GM23248 (cell line): ENCODE measurements at regions not wholly inside any gene's neighbourhood (a gene's known extent, or its start where the extent isn't known, plus 50 kb on each side); places are given as distances from the start of the nearest gene placed in this dataset. TPM values are rescaled to one million over a fixed set of nuclear protein-coding genes. Genes with fewer than 3 reads are reported as not detected.

Experiments used
- DNase-seq: peaks from one replicate; pipeline ENCODE4 v3.0.0-alpha.2; 2015
- H2AFZ ChIP-seq: fragments of 200-600 bp; sonication (generic); 2 replicates; pipeline ENCODE4 v1.6.1; 2016; ENCODE audit warnings: antibody characterized with exemption
- H3F3A ChIP-seq: fragments of 200-600 bp; sonication (generic); 2 replicates; pipeline ENCODE4 v1.6.1; 2016; ENCODE audit warnings: mild to moderate bottlenecking, antibody characterized with exemption, mixed run types; ENCODE audit not compliant: insufficient read depth
- H3K27ac ChIP-seq: fragments of 200-600 bp; sonication (generic); 2 replicates; pipeline ENCODE4 v1.5.1; 2016; ENCODE audit warnings: mild to moderate bottlenecking
- H3K27me3 ChIP-seq: fragments of 200-600 bp; sonication (generic); replicated peaks from 2 replicates; pipeline ENCODE4 v1.6.1; 2016; ENCODE audit warnings: mild to moderate bottlenecking; ENCODE audit not compliant: insufficient read depth
- H3K36me3 ChIP-seq: fragments of 200-600 bp; sonication (generic); 2 replicates; pipeline ENCODE4 v1.6.1; 2016; ENCODE audit warnings: low read depth, mild to moderate bottlenecking
- H3K4me1 ChIP-seq: fragments of 200-600 bp; sonication (generic); 2 replicates; pipeline ENCODE4 v1.6.1; 2016; ENCODE audit warnings: mild to moderate bottlenecking; ENCODE audit not compliant: insufficient read depth
- H3K4me2 ChIP-seq: fragments of 200-600 bp; sonication (generic); one replicate; pipeline ENCODE4 v1.6.1; 2016; ENCODE audit warnings: mild to moderate bottlenecking; ENCODE audit not compliant: unreplicated experiment
- H3K4me3 ChIP-seq: fragments of 200-600 bp; sonication (generic); 2 replicates; pipeline ENCODE4 v1.5.1; 2016; ENCODE audit warnings: mild to moderate bottlenecking
- H3K79me2 ChIP-seq: fragments of 200-600 bp; sonication (generic); 2 replicates; pipeline ENCODE4 v1.6.1; 2016; ENCODE audit warnings: mild to moderate bottlenecking; ENCODE audit not compliant: insufficient read depth
- H3K9ac ChIP-seq: fragments of 200-600 bp; sonication (generic); 2 replicates; pipeline ENCODE4 v1.6.1; 2016; ENCODE audit warnings: mild to moderate bottlenecking
- H3K9me2 ChIP-seq: fragments of 200-600 bp; sonication (generic); 2 replicates; pipeline ENCODE4 v1.6.1; 2016; ENCODE audit warnings: mixed run types, mild to moderate bottlenecking, moderate library complexity; ENCODE audit not compliant: insufficient read depth
- H3K9me3 ChIP-seq: fragments of 200-600 bp; sonication (generic); one replicate; pipeline ENCODE4 v1.6.1; 2017; ENCODE audit warnings: low read depth
- H4K20me1 ChIP-seq: fragments of 200-600 bp; sonication (generic); 2 replicates; pipeline ENCODE4 v1.6.0; 2016; ENCODE audit not compliant: insufficient read depth
- EZH2 ChIP-seq: fragments of 200-600 bp; sonication (generic); IDR thresholded peaks from 2 replicates; pipeline ENCODE4 v1.6.1; 2018; ENCODE audit warnings: antibody characterized with exemption, mild to moderate bottlenecking; ENCODE audit not compliant: insufficient read depth, poor library complexity, severe bottlenecking
- EZH2phosphoT487 ChIP-seq: fragments of 200-600 bp; sonication (generic); IDR thresholded peaks from 2 replicates; pipeline ENCODE4 v1.6.1; 2018; ENCODE audit warnings: antibody characterized with exemption, moderate library complexity, mild to moderate bottlenecking, low read depth; ENCODE audit not compliant: insufficient read depth
- WGBS, 2 experiments: methylation state at CpG; one replicate each; pipeline ENCODE4 v1.1.6; 2015 to 2017; ENCODE audit warnings: low lambda C conversion rate in 2 of 2, low coverage in 1 of 2; ENCODE audit errors: missing lambda C conversion rate in 2 of 2; 5-methylcytosine and 5-hydroxymethylcytosine counted together
- in situ Hi-C: fragments of 300-500 bp; cut with MboI; formaldehyde crosslinking; loops from 2 replicates; pipeline ENCODE4 v1.15.0; 2020
- small RNA-seq: library from RNA; depleted of rRNA; stranded (forward); fragments of <200 nt; gene quantifications from one replicate; pipeline ENCODE3, GENCODE V24; 2014; ENCODE audit warnings: low read depth, low replicate concordance

- H2AFZ ChIP-seq, result peak overlapping the region; percentile 28
Observed at GRCh38 chr5:126373375-126374108, 49.7 kb upstream of the GRAMD2B start.

More at GRCh38 chr5:126373375-126374108, 49.7 kb upstream of the GRAMD2B start:
- WGBS, 2 experiments, result 69% methylated on average over 3 of the region's 3 CpGs
- peaks cover 19% of the 10 kb centered on the region for H3F3A ChIP-seq
- in situ Hi-C loops, result no loop called here
- no peaks in the 10 kb centered on the region for H3K9me3 ChIP-seq
- H3K79me2 ChIP-seq, result no peaks in the 10 kb centered on the region
- peak overlapping the region; percentile 1 for H3K4me2 ChIP-seq
- peak; percentile 55 for DNase-seq
- peak overlapping the region; percentile 38 for H3K27ac ChIP-seq
- H3K36me3 ChIP-seq, result no peaks in the 10 kb centered on the region
- H3K4me3 ChIP-seq, result no peak overlapping the region
- H4K20me1 ChIP-seq, result no peaks in the 10 kb centered on the region
- no peak overlapping the region for H3K9ac ChIP-seq
- no peaks in the 10 kb centered on the region for H3K27me3 ChIP-seq
- peaks cover 59% of the 10 kb centered on the region for H3K4me1 ChIP-seq
- no peaks in the 10 kb centered on the region for H3K9me2 ChIP-seq
- TF ChIP-seq EZH2 (no peak), EZH2phosphoT487 (no peak)

Small RNAs in the stretch of these regions (small RNA-seq; reads per million reads assigned to genes)
- gene HMGB1P22 (not detected), gene RN7SKP117 (not detected)
